NT2/D1 (cell line): ENCODE measurements at regions not wholly inside any gene's neighbourhood (a gene's known extent, or its start where the extent isn't known, plus 50 kb on each side); places are given as distances from the start of the nearest gene placed in this dataset.

Experiments
- YY1 ChIP-seq: IDR thresholded peaks from 2 replicates; pipeline ENCODE4 v1.6.1; 2011; ENCODE audit not compliant: insufficient read length, insufficient read depth
- ZNF274 ChIP-seq: IDR thresholded peaks from 2 replicates; pipeline ENCODE4 v1.6.1; 2011; ENCODE audit warnings: mild to moderate bottlenecking, low read depth, low read length

DNA sequence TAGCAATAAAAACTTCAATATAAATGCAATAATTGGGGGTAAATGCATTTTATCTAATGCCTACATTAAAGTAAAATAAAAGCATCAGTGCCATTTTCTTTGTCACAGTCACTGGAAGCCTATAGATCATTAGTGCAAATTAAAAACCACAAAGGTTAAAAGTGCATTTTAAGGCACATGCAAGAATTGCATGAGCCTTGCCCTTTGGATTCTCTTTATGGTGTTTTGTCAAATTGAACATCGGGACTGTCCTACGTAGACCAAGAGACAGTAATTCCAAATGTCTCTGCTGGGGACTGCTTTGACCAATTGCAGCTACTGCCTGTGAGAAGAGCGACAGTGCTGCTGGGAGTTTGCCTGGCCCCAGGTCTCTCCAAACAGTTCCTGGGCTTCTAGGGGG lies 130.3 kb upstream of the SATB2 start:
- no peak for TF ChIP-seq YY1
- TF ChIP-seq ZNF274, result no peak
